Mammary epithelial cell (primary cell): ENCODE measurements at regions not wholly inside any gene's neighbourhood (a gene's known extent, or its start where the extent isn't known, plus 50 kb on each side); places are given as distances from the start of the nearest gene placed in this dataset.

Experiments
- CTCF ChIP-seq, 2 donors: IDR thresholded peaks in 1 of 2; conservative IDR thresholded peaks in 1 of 2; 2 replicates each; pipeline ENCODE4 v1.5.1; 2011 to 2012; ENCODE audit warnings: inconsistent platforms in 2 of 2, low read length in 2 of 2, mild to moderate bottlenecking in 2 of 2, control low read depth in 1 of 2, low read depth in 1 of 2; ENCODE audit not compliant: insufficient read depth in 1 of 2; ENCODE audit errors: extremely low read depth in 1 of 2
- EZH2 ChIP-seq: IDR thresholded peaks from 2 replicates; pipeline ENCODE4 v1.6.1; 2012; ENCODE audit warnings: low read length, inconsistent platforms, borderline replicate concordance

- TF ChIP-seq CTCF (conservative IDR thresholded peaks at IDR 0.05 in 1 of 2, IDR thresholded peaks at IDR 0.05 in 1 of 2; ENCODE audit: extremely low read depth in 1 of 2, insufficient read depth in 1 of 2, low read depth in 1 of 2, low read length in 2 of 2) (no peak), EZH2 (no peak)
Measured at GRCh38 chr20:6411651-6412050, 288.8 kb upstream of the FERMT1 start.
